ENCODE measurements at regions not wholly inside any gene's neighbourhood (a gene's known extent, or its start where the extent isn't known, plus 50 kb on each side); places are given as distances from the start of the nearest gene placed in this dataset.
"Not testable (repeated sequence)": the region's sequence is repeated elsewhere in the genome, so short reads cannot be mapped to it uniquely, and the experiment has no call there.

DNA sequence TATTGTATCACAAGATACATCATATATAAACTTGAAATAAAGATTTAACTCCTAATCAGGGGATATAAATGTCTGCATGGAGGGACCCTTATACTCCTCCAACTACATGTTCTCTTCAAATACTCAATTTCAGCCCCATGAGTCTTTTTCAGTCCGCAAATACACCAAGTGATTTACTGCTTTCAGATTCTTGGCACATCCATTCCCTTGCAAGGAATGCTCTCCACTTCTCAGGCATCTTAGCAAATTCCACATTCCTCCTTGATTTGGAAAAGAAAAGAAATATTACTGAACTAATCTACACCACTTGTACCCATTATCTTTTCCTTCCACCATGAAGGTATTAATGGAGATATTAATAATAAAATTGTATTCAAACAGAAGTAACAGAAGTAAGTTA, 999.4 kb upstream of the GJE1 start:
- DNase-seq: no peak

DNA sequence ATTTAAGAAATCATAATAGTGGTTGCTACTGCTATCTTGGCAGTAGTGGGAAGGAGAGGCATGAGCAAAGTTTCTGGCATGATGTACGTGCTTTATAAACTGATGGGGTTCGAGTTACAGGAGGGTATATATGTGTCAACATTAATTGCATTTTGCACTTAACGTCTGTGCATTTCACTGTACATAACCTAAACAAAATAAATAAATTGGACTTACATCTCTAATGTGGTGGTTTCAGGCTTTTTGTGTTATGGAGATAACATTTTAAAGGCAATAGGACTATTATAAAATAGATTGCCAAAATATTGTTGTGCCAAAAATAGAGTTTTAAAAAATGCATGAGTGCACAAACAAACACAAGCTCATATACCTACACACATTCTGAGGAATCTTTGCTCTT, 1001.1 kb upstream of the GJE1 start:
- no peak for DNase-seq

DNA sequence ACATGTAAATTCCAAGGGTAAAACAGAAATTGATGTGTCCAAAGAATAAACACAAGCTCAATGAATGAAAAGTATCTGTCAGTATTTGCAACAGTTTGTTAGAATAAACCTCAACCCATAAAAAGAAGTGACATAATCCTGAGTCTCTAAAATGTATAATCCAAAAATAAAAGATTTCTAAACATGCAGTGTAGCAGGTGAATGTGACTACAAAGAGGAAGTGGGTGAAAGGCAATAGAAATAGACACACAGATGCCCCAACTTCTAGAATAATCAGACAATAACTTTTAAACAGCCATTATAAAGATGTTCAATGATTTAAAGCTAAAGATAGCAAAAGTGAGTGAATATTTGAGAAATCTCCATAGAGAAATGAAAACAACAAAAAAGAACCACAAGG, 1009.2 kb upstream of the GJE1 start:
- no peak for DNase-seq

DNA sequence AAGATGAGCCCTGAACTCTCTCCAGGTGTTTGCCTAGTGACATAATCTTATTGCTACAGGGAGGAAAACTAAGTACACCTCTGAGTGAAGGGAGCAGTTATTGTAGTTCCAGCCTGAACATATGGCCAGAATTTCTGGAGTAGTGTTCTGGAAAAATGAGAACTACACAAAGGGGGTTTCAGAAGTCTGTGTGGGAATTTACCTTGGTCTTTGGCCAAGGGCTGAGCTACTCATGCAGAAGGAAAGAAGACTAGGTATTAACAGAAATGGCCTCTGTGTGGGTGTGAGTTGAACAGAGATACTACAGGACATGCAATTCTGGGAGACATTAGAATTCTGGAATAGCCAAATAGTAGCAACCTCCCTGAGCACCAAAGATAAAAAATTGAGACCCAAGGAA, 1009.7 kb upstream of the GJE1 start:
- no peak for DNase-seq

DNA sequence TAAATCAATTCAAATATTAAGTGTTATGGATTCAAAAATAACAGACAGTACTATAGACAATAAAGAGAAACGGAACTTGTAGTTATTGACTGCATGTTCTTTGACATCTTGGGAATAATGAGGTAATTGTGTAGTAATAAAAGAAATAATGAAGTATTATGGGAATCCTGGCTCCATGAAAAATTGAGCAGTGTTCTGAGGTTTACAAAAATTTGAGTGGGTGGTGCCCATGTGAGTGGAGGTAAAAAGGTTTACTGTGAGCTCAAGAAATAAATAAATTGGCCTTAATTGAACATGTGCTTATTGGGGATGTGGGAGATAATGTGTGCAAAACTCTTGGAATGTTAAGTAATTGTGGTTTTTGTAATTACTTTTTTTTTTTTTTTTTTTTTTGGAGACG, 1013.7 kb upstream of the GJE1 start:
- no peak for DNase-seq

DNA sequence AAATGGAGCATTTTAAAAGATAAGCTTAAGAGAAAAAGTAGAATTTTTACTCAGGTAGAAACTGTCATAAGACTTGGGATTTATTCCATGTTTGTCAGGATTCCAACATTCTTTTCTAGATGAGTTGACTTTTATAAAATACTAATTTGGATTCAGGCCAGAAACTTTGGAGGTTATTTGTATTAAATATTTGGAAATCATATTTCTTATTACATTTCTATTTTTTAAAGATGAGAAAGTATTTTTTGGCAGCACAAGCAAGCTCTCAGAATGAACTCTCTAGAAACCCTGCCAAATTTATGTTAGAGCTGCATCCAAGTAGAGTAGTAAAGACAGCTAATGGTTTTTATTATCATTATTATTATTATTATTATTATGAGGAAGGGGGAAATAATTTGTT, 1014.9 kb upstream of the GJE1 start:
- no peak for DNase-seq

DNA sequence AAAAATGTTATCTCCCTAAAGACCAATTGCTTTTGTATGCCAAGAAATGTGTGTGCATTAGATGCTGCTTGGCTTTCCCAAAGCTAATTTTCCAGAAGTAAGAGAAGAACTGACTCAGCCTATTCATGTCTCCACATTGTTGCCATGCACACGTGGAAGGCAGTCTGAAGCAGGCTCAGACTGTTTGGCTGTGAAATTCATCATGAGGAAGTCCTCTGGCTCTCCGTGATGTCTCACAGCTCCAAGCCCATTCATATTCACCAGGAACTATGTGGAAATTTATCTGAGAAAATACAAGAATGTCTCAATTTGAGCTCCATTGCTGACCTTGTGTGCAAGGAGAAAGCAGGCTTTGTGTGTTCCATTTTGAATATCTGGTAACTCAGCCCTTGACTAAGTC, 1022.2 kb upstream of the GJE1 start:
- DNase-seq: no peak

DNA sequence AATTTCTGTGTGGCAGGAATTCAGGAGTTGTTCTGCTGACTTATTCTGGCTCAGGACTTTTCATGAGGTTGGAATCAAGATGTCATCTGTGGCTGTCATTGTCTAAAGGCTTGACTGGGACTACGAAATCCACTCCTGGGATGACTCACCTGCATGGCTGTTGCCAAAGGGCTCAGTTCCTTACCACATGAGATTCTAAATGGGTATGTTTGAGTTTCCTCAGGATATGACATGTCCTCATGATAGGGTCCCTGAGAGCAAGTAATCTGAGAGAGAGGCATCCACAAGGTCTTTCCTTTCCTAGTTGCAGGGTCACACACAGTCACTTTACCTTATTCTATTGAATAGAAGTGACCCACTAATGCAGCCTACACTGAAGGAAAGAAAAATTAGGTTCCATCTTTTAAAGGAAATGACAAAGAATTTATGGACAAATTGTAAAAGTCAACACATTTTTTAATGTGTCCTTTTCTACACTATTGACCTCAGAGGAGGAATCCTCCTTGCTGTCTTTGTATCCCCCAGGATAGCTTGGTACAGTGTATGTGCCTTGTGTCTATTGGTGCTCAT, 1025.0 kb upstream of the GJE1 start:
- no peak for DNase-seq

DNA sequence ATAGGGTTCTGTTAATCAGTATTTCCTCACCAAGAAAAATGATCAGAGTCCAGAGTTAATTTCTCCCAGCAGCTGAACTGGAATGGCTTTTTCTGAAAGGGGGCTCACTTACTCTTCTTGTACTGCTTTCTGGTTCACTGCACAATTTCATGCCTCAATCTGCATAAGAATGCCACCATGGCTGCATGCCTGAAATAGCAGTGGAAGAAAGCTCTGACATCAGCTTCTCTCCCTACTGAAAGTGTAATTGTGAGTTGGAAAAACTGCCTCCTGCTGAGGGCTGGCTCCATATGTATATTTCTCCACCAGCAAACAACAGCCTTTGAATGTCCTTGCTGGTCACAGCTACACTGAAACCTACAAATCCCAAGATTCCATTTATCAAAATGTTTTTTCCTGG, 1027.2 kb upstream of the GJE1 start:
- DNase-seq: peak in 1 of 2 experiments; percentile 8

DNA sequence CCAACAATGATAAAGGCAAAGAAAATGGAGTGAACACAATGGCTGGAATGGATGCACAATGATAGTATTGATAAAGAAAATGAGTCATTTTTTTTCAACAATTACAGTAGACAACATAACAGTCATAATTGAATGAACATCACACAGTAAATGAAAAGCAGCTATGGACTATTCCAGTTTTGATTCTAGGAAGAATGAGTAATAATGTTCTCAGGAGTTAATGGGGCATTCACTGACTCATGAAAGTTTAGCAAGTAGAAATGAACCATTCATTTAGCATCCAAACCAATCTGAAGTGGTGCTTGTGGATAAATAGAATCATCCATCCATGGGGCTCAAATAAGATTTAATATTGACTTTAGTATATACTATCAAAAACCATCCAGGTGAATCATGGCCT, 1029.5 kb upstream of the GJE1 start:
- no peak for DNase-seq

DNA sequence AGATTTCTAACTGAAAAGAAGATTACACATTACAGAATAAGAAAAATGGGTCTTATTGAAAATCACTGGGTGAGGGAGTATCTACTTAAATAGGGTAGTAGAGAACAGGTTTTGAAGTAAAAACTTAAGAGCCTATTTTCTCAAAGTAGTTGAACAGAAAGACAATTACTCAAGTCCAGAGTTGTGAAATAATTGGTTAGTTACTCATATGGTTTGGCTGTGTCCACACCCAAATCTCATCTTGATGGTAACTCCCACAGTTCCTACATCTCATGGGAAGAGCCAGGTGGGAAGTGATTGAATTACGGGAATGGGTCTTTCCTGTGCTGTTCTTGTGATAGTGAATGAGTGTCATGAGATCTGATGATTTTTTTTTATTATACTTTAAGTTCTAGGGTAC, 1035.3 kb upstream of the GJE1 start:
- no peak for DNase-seq

DNA sequence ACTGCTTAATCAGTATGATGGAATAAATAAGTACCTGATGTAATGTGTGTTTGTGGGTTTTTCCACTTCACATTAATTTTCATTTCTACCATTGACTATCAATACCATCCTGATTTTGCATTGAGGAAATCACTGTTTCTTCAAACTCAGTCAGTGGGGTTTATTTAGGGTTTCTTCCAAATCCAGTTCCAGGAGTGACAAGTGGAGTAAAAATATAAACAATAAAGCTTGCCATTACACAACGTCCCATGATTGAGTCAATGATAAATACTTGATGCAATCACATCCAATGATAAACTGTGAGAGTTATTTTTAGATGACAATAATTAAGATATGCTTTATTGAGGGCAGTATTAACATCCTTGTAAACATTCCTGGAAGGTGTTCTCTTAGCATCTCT, 1037.4 kb upstream of the GJE1 start:
- DNase-seq: no peak

DNA sequence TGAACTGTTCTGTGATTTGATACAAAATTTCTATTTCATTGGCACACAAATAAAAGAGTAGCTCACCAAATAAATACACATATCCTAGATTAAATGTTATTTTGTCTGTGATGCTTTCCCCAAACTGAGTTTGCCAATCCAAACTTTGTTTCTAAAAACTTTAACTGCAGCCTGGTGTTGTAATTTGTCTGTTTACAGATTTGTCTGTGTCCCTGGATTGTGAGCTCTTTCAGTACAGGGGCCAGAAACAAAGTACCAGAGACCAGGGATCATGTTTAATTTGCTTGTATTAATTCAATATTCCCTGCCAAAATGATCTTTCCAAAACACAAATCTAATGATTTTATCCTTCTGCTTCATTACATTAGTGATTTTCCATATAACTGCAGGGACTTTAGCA, 1044.6 kb upstream of the GJE1 start:
- DNase-seq: no peak

DNA sequence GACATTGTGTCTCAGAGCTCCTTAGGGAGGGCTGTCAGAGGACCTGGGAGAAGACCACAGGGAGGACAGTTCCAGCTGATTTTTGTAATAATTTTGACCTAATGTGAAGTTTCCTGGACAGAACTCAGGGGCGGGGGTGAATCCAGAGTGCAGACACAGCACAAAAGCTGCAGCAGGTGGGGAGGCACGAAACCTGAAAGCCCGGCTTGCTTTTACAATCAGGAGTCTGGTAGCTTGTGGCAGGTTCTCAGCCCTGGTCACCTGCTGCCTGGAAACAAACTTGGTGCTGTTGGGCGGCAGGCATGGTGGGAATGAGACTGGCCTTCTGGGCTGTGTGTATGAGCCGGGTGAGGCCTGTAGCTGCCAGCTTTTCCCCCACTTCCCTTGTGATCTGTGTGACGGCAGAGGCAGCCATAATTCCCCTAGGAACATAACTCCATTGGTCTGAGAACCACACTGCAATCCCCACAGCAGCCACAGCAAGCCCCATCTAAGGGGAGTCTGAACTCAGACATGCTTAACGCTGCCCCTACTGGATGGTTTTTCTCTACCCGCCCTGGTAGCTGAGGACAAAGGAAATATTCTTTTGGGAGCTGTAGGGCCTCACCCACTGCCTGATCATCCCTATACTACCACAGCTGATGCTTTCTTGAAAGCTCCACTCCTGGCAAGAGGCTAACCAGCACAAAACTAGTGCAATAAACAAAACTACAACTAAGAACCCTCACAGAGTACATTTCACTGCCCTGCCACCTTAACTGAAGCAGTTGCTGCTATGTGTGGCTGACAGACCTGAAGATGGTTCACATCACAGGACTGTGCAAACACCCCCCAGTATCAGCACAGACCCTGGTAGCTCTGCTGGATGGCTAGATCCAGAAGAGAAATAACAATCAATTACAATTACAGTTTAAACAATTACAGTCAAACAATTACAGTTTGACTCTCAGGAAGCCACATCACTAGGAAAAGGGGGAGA, 1055.1 kb upstream of the GJE1 start:
- DNase-seq: peak in 1 of 2 experiments; percentile 6

DNA sequence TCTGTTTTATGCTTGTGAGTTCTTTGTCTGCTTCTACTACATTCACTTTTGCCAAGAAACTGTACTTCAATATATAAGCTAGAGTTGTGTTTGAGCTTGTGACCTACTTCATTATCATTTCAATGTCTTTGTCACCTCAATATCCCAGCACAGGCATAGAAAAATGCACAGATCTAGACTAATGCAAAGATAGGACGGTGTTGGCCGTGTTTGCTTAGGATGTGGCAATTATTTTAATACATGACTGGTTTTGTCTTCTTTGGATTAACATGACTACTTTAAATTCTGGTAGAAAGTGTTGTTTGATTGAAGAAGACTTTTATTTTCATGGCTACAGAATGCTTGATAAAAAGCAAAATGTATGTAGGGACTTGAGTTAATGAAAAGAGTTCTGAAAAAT, 1075.0 kb upstream of the GJE1 start:
- DNase-seq: no peak

DNA sequence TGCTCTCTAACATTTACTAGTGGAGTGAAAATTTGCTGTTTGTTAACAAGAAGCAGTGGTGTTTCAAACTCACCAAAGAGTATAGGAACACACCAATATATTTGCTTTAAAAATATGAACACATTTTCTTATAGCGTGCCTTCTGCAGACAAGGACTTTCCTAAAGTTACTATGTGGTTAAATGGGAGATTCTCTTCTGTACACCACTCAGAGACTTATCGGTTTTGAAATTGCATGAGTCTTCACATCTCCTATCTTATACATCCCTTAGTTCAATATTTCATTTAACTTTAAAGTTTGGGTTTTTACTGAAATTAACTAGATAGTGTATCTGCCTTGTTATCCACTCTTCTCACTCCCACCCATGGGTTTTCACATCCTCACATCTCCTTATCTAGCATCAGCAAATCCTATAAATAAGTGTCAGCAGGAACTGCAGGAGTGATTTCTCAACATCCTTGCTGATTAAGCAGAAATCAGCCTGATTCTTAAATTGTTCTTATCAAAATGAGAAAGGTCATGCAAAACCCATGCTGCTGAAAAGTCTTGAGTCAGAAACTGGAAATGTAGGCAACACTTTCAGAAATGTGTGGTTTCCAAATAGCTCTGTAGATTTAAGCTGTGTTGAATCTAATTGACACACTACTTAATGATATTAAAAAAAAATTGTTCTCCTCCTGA, 1075.6 kb upstream of the GJE1 start:
- DNase-seq: no peak

DNA sequence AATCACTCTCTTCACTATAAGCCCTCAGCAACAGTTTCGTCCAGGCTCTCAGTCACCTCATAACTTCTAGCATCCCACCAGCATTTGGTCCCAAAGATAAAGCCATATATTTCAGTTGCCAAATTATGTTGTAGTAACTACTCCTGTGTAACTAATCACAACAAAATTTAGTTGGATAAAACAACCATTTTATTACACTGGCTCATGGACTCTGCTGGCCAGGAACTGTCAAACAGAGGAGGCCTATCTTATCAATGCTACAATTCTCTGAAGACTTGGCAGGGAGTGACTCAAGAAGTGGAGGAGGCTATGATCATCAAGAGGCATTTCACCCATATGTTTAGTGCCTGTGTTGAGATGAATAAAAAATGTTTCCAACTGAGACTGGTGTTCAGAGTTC, 1082.3 kb upstream of the GJE1 start:
- no peak for DNase-seq

DNA sequence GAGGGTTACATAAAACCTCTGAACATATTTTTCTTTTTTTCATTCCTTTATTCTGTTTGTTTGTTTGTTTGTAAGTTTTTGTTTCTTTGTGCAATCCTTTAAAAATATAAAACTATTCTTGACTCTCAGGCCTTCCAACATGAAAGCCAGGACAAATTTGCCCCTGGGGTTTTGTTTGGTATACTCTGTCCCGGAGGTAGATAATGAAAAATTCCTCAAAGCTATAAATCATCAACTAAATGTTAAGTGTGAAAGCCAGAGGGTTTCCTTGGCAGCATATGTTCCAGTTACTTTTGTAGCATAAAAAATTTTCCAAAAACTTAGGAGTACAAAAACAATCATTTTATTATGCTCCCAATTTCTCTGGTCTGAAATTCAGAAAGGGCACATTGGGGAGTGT, 1084.3 kb upstream of the GJE1 start:
- no peak for DNase-seq

DNA sequence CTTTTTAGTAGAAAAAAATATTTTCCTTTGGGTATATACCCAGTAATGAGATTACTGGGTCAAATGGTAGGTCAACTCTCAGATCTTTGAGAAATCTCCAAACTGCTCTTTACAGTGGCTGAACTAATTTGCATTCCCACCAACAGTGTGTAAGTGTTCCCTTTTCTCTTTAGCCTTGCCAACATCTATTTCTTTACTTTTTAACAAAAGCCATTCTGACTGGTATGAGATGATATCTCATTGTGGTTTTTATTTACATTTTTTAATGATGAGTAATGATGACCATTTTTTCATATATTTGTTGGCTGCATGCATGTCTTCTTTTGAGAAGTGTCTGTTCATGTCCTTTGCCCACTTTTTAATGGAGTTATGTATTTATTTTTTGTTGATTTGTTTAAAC, 1086.2 kb upstream of the GJE1 start:
- DNase-seq: not testable (repeated sequence)

DNA sequence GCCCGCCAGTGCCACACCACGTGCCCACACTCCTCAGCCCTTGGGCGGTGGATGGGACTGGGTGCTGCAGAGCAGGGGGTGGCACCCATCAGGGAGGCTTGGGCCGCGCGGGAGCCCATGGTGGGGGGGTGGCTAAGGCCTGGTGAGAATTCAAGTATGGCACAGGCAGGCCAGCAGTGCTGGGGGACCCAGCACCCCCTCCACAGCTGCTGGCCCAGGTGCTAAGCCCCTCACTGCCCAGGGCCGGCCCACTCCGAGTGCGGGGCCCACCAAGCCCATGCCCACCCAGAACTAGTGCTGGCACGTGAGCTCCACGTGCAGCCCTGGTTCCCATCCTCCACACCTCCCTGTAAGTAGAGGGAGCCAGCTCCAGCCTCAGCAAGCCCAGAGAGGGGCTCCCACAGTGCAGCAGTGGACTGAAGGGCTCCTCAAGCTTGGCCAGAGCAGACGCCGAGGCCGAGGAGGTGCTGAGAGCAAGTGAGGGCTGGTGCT, 1091.1 kb upstream of the GJE1 start:
- DNase-seq: no peak

DNA sequence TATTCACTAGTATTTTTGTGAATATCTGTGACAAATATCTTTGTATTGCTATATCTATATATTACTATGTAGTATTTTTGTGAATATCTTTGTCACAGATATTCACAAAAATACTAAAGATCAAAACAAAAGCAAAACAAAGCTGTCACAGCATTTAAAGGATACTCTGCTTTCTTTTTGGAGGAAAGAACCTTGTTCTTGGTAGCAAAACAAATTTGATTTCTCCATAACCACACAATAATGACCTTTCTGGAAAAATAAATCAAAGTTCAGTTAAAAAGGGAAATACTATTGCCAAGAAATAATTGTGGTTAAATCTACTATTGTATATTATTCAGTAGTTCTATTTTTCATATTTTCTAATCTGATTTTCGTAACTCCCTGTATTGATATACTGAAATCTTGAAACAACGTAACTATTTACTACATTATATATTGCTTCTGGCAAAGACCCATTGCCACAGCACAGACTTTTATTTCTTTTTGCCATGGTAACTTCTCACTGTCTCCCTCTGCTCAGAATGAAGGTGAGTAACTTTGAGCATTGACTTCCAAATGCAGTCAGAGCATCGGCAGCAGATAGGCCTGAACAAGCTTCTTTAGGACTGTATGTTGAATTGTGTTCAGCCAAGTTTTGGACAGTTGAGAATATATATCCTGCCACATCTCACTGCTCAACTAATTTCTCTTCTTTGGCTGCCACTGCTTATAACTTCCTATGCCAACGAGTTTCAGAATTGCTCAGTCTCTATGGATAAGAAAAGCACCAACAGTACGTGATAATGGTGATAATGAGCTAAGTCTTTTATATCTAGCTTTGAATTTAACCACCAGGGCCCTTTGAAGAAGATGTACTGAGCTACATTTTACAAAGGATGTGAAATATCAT, 1097.2 kb upstream of the GJE1 start:
- no peak for DNase-seq

DNA sequence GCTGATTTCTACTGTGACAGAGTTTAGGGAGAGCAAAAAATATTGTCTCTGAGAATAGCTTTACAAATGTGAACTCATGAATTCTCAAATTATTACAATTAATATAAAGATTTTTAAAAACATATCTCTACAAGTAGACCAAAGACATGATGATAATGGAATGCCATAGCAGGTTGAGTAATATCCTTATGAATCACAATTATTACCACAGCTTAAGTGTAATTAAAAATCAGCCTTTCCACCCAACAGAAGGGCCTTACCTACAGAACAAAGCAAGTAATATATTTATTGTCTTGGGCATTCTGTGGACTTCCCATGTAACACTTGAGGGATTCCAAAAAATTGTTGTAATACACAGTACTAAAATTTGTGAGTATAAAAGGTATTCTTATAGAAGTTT, 1099.6 kb upstream of the GJE1 start:
- no peak for DNase-seq

DNA sequence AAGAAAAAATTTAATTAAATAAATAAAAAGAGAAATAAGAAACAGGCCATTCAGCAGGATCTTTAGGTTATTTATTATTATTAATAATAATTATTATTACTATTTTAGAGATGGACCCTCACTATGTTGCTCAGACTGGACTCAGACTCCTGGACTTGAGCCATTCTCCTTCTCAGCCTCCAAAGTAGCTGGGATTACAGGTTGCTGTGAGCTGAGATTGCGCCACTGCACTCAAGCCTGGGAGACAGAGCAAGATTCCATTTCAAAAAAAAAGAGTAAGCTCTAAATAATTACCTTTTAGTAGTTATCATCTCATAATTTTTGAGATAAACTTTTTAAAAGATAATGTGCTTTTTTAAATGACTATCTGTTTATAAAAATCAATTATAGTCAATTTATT, 1102.8 kb upstream of the GJE1 start:
- no peak for DNase-seq

Measured in NCI-H2081 (cell line).